ENCODE measurements at regions not wholly inside any gene's neighbourhood (a gene's known extent, or its start where the extent isn't known, plus 50 kb on each side); places are given as distances from the start of the nearest gene placed in this dataset.

- Mint-ChIP-seq H3K4me1 (ENCODE audit: low read depth) (peaks cover 17% of the 10 kb centered on the region), H3K27ac (ENCODE audit: unreplicated experiment) (no peak overlapping the region), H3K4me3 (ENCODE audit: unreplicated experiment) (no peak overlapping the region), H3K9me3 (ENCODE audit: low read depth) (peaks cover 10% of the 10 kb centered on the region), H3K27me3 (ENCODE audit: low read depth) (no peaks in the 10 kb centered on the region), H3K36me3 (ENCODE audit: low read depth) (peaks cover 4% of the 10 kb centered on the region)
- no peak for DNase-seq (ENCODE audit: low spot score)
- no peak for TF ChIP-seq CTCF (IDR thresholded peaks at IDR 0.05)
Observed at GRCh38 chr21:16502273-16502672, 772.5 kb downstream of the USP25 start.

- Mint-ChIP-seq H3K9me3 (ENCODE audit: low read depth) (peaks cover 7% of the 10 kb centered on the region), H3K27ac (ENCODE audit: unreplicated experiment) (no peak overlapping the region), H3K36me3 (ENCODE audit: low read depth) (peaks cover 4% of the 10 kb centered on the region), H3K4me3 (ENCODE audit: unreplicated experiment) (no peak overlapping the region), H3K27me3 (ENCODE audit: low read depth) (no peaks in the 10 kb centered on the region), H3K4me1 (ENCODE audit: low read depth) (peaks cover 18% of the 10 kb centered on the region)
- TF ChIP-seq CTCF (IDR thresholded peaks at IDR 0.05) = no peak
- DNase-seq (ENCODE audit: low spot score) = no peak
Observed at GRCh38 chr21:16502897-16503296, 773.1 kb downstream of the USP25 start.

- no peak for DNase-seq (ENCODE audit: low spot score)
- no peaks in the 10 kb centered on the region for H3K27me3 Mint-ChIP-seq (ENCODE audit: low read depth)
- no peaks in the 10 kb centered on the region for H3K9me3 Mint-ChIP-seq (ENCODE audit: low read depth)
- no peaks in the 10 kb centered on the region for H3K36me3 Mint-ChIP-seq (ENCODE audit: low read depth)
- peaks cover 16% of the 10 kb centered on the region for H3K4me1 Mint-ChIP-seq (ENCODE audit: low read depth)
- H3K4me3 Mint-ChIP-seq (ENCODE audit: unreplicated experiment) = no peak overlapping the region
- no peak overlapping the region for H3K27ac Mint-ChIP-seq (ENCODE audit: unreplicated experiment)
- no peak for TF ChIP-seq CTCF (IDR thresholded peaks at IDR 0.05)
Observed at GRCh38 chr21:16504281-16504680, 774.5 kb downstream of the USP25 start.

GRCh38 chr21:16504766-16505165 is 775.0 kb downstream of the USP25 start:
- TF ChIP-seq CTCF (IDR thresholded peaks at IDR 0.05) = no peak
- Mint-ChIP-seq H3K27ac (ENCODE audit: unreplicated experiment) (no peak overlapping the region), H3K27me3 (ENCODE audit: low read depth) (no peaks in the 10 kb centered on the region), H3K9me3 (ENCODE audit: low read depth) (no peaks in the 10 kb centered on the region), H3K36me3 (ENCODE audit: low read depth) (no peaks in the 10 kb centered on the region), H3K4me3 (ENCODE audit: unreplicated experiment) (no peak overlapping the region), H3K4me1 (ENCODE audit: low read depth) (peaks cover 16% of the 10 kb centered on the region)
- no peak for DNase-seq (ENCODE audit: low spot score)

- no peak for TF ChIP-seq CTCF (IDR thresholded peaks at IDR 0.05)
- peaks cover 22% of the 10 kb centered on the region for H3K4me1 Mint-ChIP-seq (ENCODE audit: low read depth)
- no peak overlapping the region for H3K27ac Mint-ChIP-seq (ENCODE audit: unreplicated experiment)
- DNase-seq (ENCODE audit: low spot score) = no peak
- peaks cover 2% of the 10 kb centered on the region for H3K36me3 Mint-ChIP-seq (ENCODE audit: low read depth)
- peaks cover 3% of the 10 kb centered on the region for H3K9me3 Mint-ChIP-seq (ENCODE audit: low read depth)
- H3K4me3 Mint-ChIP-seq (ENCODE audit: unreplicated experiment) = no peak overlapping the region
- H3K27me3 Mint-ChIP-seq (ENCODE audit: low read depth) = no peaks in the 10 kb centered on the region
Observed at GRCh38 chr21:16509476-16509875, 779.7 kb downstream of the USP25 start.

Measured in chondrocyte (in vitro differentiated cells).